Mucosa of descending colon (tissue), 3 donors: ENCODE measurements at regions not wholly inside any gene's neighbourhood (a gene's known extent, or its start where the extent isn't known, plus 50 kb on each side); places are given as distances from the start of the nearest gene placed in this dataset.
A peak's percentile ranks its signal among the peaks of the same experiment; 100 is the strongest.

Experiments
- ATAC-seq: fragments of 200-7000 bp; cut with Tn5 transposase; one replicate; pipeline ENCODE4 v1.9.1; 2020; ENCODE audit warnings: mild to moderate bottlenecking, moderate library complexity
- DNase-seq, 3 donors: peaks; one replicate each; pipeline ENCODE4 v3.0.0-alpha.2; 2020
- H3K36me3 ChIP-seq: fragments of 200-600 bp; one replicate; pipeline ENCODE4 v1.8.0; 2021; ENCODE audit warnings: low read depth, mild to moderate bottlenecking
- H3K4me1 ChIP-seq: fragments of 200-600 bp; one replicate; pipeline ENCODE4 v1.8.0; 2021; ENCODE audit warnings: low read depth, mild to moderate bottlenecking
- H3K4me3 ChIP-seq: fragments of 200-600 bp; one replicate; pipeline ENCODE4 v1.8.0; 2021; ENCODE audit warnings: mild to moderate bottlenecking
- H3K9me3 ChIP-seq: fragments of 200-600 bp; one replicate; pipeline ENCODE4 v1.8.0; 2021; ENCODE audit warnings: mild to moderate bottlenecking
- CTCF ChIP-seq: fragments of 200-600 bp; IDR thresholded peaks from one replicate; pipeline ENCODE4 v1.8.0; 2022; ENCODE audit warnings: antibody characterized with exemption, mild to moderate bottlenecking
- intact Hi-C, 2 donors: fragments of 100-400 bp; cut with DNase I in 1 of 2; cut with micrococcal nuclease in 1 of 2; formaldehyde crosslinking; loops; one replicate each; pipeline versions ENCODE4 v1.11.0 to v1.11.1; 2022; cut with DNase I, micrococcal nuclease
- donor health status: DM: no; HTN: no; CAD: no; lungs with moderate emphysema.
- donor health status: DM: no; HTN: no; CAD: no.
- donor health status: DM: no; HTN: yes; CAD: no.

GRCh38 chr3:76576201-76576600 lies 463.7 kb upstream of the ROBO2 start:
- ATAC-seq: no peak
- TF ChIP-seq CTCF: no peak
- H3K4me3 ChIP-seq: no peak overlapping the region
- no peaks in the 10 kb centered on the region for H3K4me1 ChIP-seq
- intact Hi-C loops: no loop called here
- DNase-seq: no peak
- H3K36me3 ChIP-seq: no peaks in the 10 kb centered on the region
- no peaks in the 10 kb centered on the region for H3K9me3 ChIP-seq

- intact Hi-C loops: no loop called here
- TF ChIP-seq CTCF: no peak
- Histone ChIP-seq H3K4me3 (no peak overlapping the region), H3K4me1 (no peaks in the 10 kb centered on the region), H3K36me3 (no peaks in the 10 kb centered on the region), H3K9me3 (no peaks in the 10 kb centered on the region)
- ATAC-seq: no peak
- no peak for DNase-seq
Measured at GRCh38 chr3:76582098-76582497, 457.8 kb upstream of the ROBO2 start.

GRCh38 chr3:76582632-76583378 lies 457.1 kb upstream of the ROBO2 start:
- TF ChIP-seq CTCF: no peak
- no peak for ATAC-seq
- no peak for DNase-seq
- intact Hi-C loops: no loop called here
- H3K9me3 ChIP-seq: no peaks in the 10 kb centered on the region
- H3K4me1 ChIP-seq: no peaks in the 10 kb centered on the region
- H3K36me3 ChIP-seq: no peaks in the 10 kb centered on the region
- no peak overlapping the region for H3K4me3 ChIP-seq

- H3K4me3 ChIP-seq: no peak overlapping the region
- DNase-seq (no peak), ATAC-seq (no peak)
- intact Hi-C loops: no loop called here
- no peaks in the 10 kb centered on the region for H3K36me3 ChIP-seq
- no peaks in the 10 kb centered on the region for H3K9me3 ChIP-seq
- TF ChIP-seq CTCF: peak; percentile 18
- no peaks in the 10 kb centered on the region for H3K4me1 ChIP-seq
Measured at GRCh38 chr3:76585794-76586392, 454.0 kb upstream of the ROBO2 start.

- DNase-seq (no peak), ATAC-seq (no peak)
- intact Hi-C loops: no loop called here
- Histone ChIP-seq H3K9me3 (no peaks in the 10 kb centered on the region), H3K4me1 (no peaks in the 10 kb centered on the region), H3K4me3 (no peak overlapping the region), H3K36me3 (no peaks in the 10 kb centered on the region)
- TF ChIP-seq CTCF: no peak
Measured at GRCh38 chr3:76586471-76586870, 453.4 kb upstream of the ROBO2 start.
